ENCODE measurements at regions not wholly inside any gene's neighbourhood (a gene's known extent, or its start where the extent isn't known, plus 50 kb on each side); places are given as distances from the start of the nearest gene placed in this dataset.

- no peak for DNase-seq (ENCODE audit: low read depth, low spot score)
Observed at GRCh38 chr17:33352526-33352925, 59.4 kb upstream of the ASIC2 start.

- DNase-seq (ENCODE audit: low read depth, low spot score), result no peak
Observed at GRCh38 chr17:33356266-33356665, 63.2 kb upstream of the ASIC2 start.

GRCh38 chr17:33363475-33363874 lies 70.4 kb upstream of the ASIC2 start:
- DNase-seq (ENCODE audit: low read depth, low spot score), result no peak

GRCh38 chr17:33366960-33367359 lies 73.9 kb upstream of the ASIC2 start:
- DNase-seq (ENCODE audit: low read depth, low spot score), result no peak

- DNase-seq (ENCODE audit: low read depth, low spot score), result no peak
Observed at GRCh38 chr17:33369149-33369548, 76.1 kb upstream of the ASIC2 start.

GRCh38 chr17:33369876-33370275 lies 76.8 kb upstream of the ASIC2 start:
- DNase-seq (ENCODE audit: low read depth, low spot score), result no peak

- DNase-seq (ENCODE audit: low read depth, low spot score), result no peak
Observed at GRCh38 chr17:33370401-33370800, 77.3 kb upstream of the ASIC2 start.

- no peak for DNase-seq (ENCODE audit: low read depth, low spot score)
Observed at GRCh38 chr17:33371377-33371776, 78.3 kb upstream of the ASIC2 start.

GRCh38 chr17:33373273-33373672 lies 80.2 kb upstream of the ASIC2 start:
- DNase-seq (ENCODE audit: low read depth, low spot score), result no peak

GRCh38 chr17:33375103-33375502 lies 82.0 kb upstream of the ASIC2 start:
- no peak for DNase-seq (ENCODE audit: low read depth, low spot score)

GRCh38 chr17:33375783-33376182 lies 82.7 kb upstream of the ASIC2 start:
- no peak for DNase-seq (ENCODE audit: low read depth, low spot score)

- DNase-seq (ENCODE audit: low read depth, low spot score), result no peak
Observed at GRCh38 chr17:33377837-33378595, 84.9 kb upstream of the ASIC2 start.

GRCh38 chr17:33381201-33381600 lies 88.1 kb upstream of the ASIC2 start:
- no peak for DNase-seq (ENCODE audit: low read depth, low spot score)

GRCh38 chr17:33383488-33384023 lies 90.5 kb upstream of the ASIC2 start:
- DNase-seq (ENCODE audit: low read depth, low spot score), result no peak

- DNase-seq (ENCODE audit: low read depth, low spot score), result no peak
Observed at GRCh38 chr17:33385133-33385532, 92.0 kb upstream of the ASIC2 start.

GRCh38 chr17:33385713-33386112 lies 92.6 kb upstream of the ASIC2 start:
- no peak for DNase-seq (ENCODE audit: low read depth, low spot score)

GRCh38 chr17:33387406-33387805 lies 94.3 kb upstream of the ASIC2 start:
- no peak for DNase-seq (ENCODE audit: low read depth, low spot score)

- no peak for DNase-seq (ENCODE audit: low read depth, low spot score)
Observed at GRCh38 chr17:33389504-33390135, 96.5 kb upstream of the ASIC2 start.

- no peak for DNase-seq (ENCODE audit: low read depth, low spot score)
Observed at GRCh38 chr17:33390479-33391176, 97.5 kb upstream of the ASIC2 start.

GRCh38 chr17:33396818-33397217 lies 103.7 kb upstream of the ASIC2 start:
- DNase-seq (ENCODE audit: low read depth, low spot score), result no peak

GRCh38 chr17:33398386-33398785 lies 105.3 kb upstream of the ASIC2 start:
- no peak for DNase-seq (ENCODE audit: low read depth, low spot score)

GRCh38 chr17:33401249-33401648 lies 108.2 kb upstream of the ASIC2 start:
- DNase-seq (ENCODE audit: low read depth, low spot score), result no peak

- DNase-seq (ENCODE audit: low read depth, low spot score), result no peak
Observed at GRCh38 chr17:33403194-33403593, 110.1 kb upstream of the ASIC2 start.

Measured in activated CD4-positive, CD25-positive, alpha-beta regulatory T cell treated with anti-CD3 and anti-CD28 coated beads, Interleukin-2, amount 50 U/mL, for 16 hours (primary cell).